ENCODE measurements at regions not wholly inside any gene's neighbourhood (a gene's known extent, or its start where the extent isn't known, plus 50 kb on each side); places are given as distances from the start of the nearest gene placed in this dataset.

GRCh38 chr16:20243731-20244281, 83.5 kb downstream of the GP2 start:
- TF ChIP-seq EZH2 (IDR thresholded peaks at IDR 0.05; ENCODE audit: borderline replicate concordance, low read depth, low read length, severe bottlenecking) (no peak), POLR2A (IDR thresholded peaks at IDR 0.05; ENCODE audit: low read depth, low read length) (no peak)
